ENCODE measurements at regions not wholly inside any gene's neighbourhood (a gene's known extent, or its start where the extent isn't known, plus 50 kb on each side); places are given as distances from the start of the nearest gene placed in this dataset.

DNA sequence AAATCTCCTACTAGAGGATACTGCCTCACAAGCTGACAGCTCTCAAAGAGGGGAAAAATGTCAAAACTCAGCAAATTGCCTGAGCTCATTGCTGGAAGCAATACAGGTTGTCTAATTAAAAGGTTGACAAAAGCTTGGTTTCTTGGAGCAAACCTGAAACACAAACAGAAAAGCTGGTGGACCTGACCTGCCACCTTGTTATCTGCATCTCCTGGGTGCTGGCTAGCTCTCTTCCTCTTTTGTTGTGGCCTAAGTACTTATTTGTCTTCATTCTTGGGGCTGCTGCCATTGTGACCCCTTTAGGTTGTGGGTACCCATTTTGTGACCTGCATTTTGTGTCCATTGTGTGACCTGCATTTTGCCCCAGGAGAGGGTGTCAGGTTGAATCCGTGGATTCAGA, 184.5 kb downstream of the KIT start:
- TF ChIP-seq, protein P1, sequence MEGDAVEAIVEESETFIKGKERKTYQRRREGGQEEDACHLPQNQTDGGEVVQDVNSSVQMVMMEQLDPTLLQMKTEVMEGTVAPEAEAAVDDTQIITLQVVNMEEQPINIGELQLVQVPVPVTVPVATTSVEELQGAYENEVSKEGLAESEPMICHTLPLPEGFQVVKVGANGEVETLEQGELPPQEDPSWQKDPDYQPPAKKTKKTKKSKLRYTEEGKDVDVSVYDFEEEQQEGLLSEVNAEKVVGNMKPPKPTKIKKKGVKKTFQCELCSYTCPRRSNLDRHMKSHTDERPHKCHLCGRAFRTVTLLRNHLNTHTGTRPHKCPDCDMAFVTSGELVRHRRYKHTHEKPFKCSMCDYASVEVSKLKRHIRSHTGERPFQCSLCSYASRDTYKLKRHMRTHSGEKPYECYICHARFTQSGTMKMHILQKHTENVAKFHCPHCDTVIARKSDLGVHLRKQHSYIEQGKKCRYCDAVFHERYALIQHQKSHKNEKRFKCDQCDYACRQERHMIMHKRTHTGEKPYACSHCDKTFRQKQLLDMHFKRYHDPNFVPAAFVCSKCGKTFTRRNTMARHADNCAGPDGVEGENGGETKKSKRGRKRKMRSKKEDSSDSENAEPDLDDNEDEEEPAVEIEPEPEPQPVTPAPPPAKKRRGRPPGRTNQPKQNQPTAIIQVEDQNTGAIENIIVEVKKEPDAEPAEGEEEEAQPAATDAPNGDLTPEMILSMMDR (conservative IDR thresholded peaks at IDR 0.05; ENCODE audit: low read depth, low read length): no peak
- TF ChIP-seq EZH2 (IDR thresholded peaks at IDR 0.05; ENCODE audit: low read length, unreplicated experiment) (no peak), EZH2phosphoT487 (IDR thresholded peaks at IDR 0.05; ENCODE audit: borderline replicate concordance, low read length) (no peak)

Data from PC-3 (cell line).